ENCODE measurements at regions not wholly inside any gene's neighbourhood (a gene's known extent, or its start where the extent isn't known, plus 50 kb on each side); places are given as distances from the start of the nearest gene placed in this dataset.

GRCh38 chr18:10228326-10228725 lies 226.1 kb upstream of the APCDD1 start:
- no peaks in the 10 kb centered on the region for H3K9me2 ChIP-seq (ENCODE audit: insufficient read depth, low read length)
- no peak overlapping the region for H3K9ac ChIP-seq (ENCODE audit: low read length)
- H3K9me3 ChIP-seq (ENCODE audit: low read length) = no peaks in the 10 kb centered on the region
- no peaks in the 10 kb centered on the region for H3K36me3 ChIP-seq (ENCODE audit: insufficient read depth, low read length)
- H3K4me3 ChIP-seq (ENCODE audit: low read length) = no peak overlapping the region
- H3K27me3 ChIP-seq (ENCODE audit: insufficient read depth, low read depth, low read length) = no peaks in the 10 kb centered on the region
- no peaks in the 10 kb centered on the region for H4K20me1 ChIP-seq (ENCODE audit: insufficient read depth)
- H3K27ac ChIP-seq (ENCODE audit: low read length) = no peak overlapping the region
- no peak overlapping the region for H3K4me2 ChIP-seq (ENCODE audit: low read length)
- TF ChIP-seq POLR2AphosphoS5 (IDR thresholded peaks at IDR 0.05) (no peak), SMC3 (conservative IDR thresholded peaks at IDR 0.05; ENCODE audit: poor library complexity) (no peak), CTCF (IDR thresholded peaks at IDR 0.05; ENCODE audit: poor library complexity, severe bottlenecking) (no peak), EZH2 (IDR thresholded peaks at IDR 0.05; ENCODE audit: borderline replicate concordance, insufficient read depth, low read length, poor library complexity, severe bottlenecking) (no peak), MXI1 (conservative IDR thresholded peaks at IDR 0.05; ENCODE audit: poor library complexity, severe bottlenecking) (no peak), TAF1 (IDR thresholded peaks at IDR 0.05; ENCODE audit: low read depth) (no peak), RAD21 (conservative IDR thresholded peaks at IDR 0.05) (no peak), REST (IDR thresholded peaks at IDR 0.05; ENCODE audit: borderline replicate concordance) (no peak), EP300 (conservative IDR thresholded peaks at IDR 0.05; ENCODE audit: poor library complexity, severe bottlenecking) (no peak)
- H3F3A ChIP-seq (ENCODE audit: insufficient read depth, low read length, poor library complexity, severe bottlenecking) = no peaks in the 10 kb centered on the region
- no peak overlapping the region for H2AFZ ChIP-seq (ENCODE audit: low read depth, low read length)
- H3K79me2 ChIP-seq (replicated peaks; ENCODE audit: insufficient read depth, low read length) = no peaks in the 10 kb centered on the region

- Histone ChIP-seq H3K9ac (ENCODE audit: low read length) (no peak overlapping the region), H3K27me3 (ENCODE audit: insufficient read depth, low read depth, low read length) (no peaks in the 10 kb centered on the region)
These were observed 225.0 kb upstream of the APCDD1 start for GRCh38 chr18:10229458-10229857.

More at GRCh38 chr18:10229458-10229857, 225.0 kb upstream of the APCDD1 start:
- H2AFZ ChIP-seq (ENCODE audit: low read depth, low read length) = no peak overlapping the region
- H3K36me3 ChIP-seq (ENCODE audit: insufficient read depth, low read length) = no peaks in the 10 kb centered on the region
- no peaks in the 10 kb centered on the region for H3K79me2 ChIP-seq (replicated peaks; ENCODE audit: insufficient read depth, low read length)
- TF ChIP-seq RAD21 (conservative IDR thresholded peaks at IDR 0.05) (no peak), EZH2 (IDR thresholded peaks at IDR 0.05; ENCODE audit: borderline replicate concordance, insufficient read depth, low read length, poor library complexity, severe bottlenecking) (no peak), EP300 (conservative IDR thresholded peaks at IDR 0.05; ENCODE audit: poor library complexity, severe bottlenecking) (no peak), TAF1 (IDR thresholded peaks at IDR 0.05; ENCODE audit: low read depth) (no peak), CTCF (IDR thresholded peaks at IDR 0.05; ENCODE audit: poor library complexity, severe bottlenecking) (no peak), SMC3 (conservative IDR thresholded peaks at IDR 0.05; ENCODE audit: poor library complexity) (no peak), REST (IDR thresholded peaks at IDR 0.05; ENCODE audit: borderline replicate concordance) (no peak), MXI1 (conservative IDR thresholded peaks at IDR 0.05; ENCODE audit: poor library complexity, severe bottlenecking) (no peak), POLR2AphosphoS5 (IDR thresholded peaks at IDR 0.05) (no peak)
- no peaks in the 10 kb centered on the region for H3K9me2 ChIP-seq (ENCODE audit: insufficient read depth, low read length)
- H3K4me2 ChIP-seq (ENCODE audit: low read length) = no peak overlapping the region
- H3F3A ChIP-seq (ENCODE audit: insufficient read depth, low read length, poor library complexity, severe bottlenecking) = no peaks in the 10 kb centered on the region
- no peak overlapping the region for H3K27ac ChIP-seq (ENCODE audit: low read length)
- no peaks in the 10 kb centered on the region for H3K9me3 ChIP-seq (ENCODE audit: low read length)
- H3K4me3 ChIP-seq (ENCODE audit: low read length) = no peak overlapping the region
- no peaks in the 10 kb centered on the region for H4K20me1 ChIP-seq (ENCODE audit: insufficient read depth)
